ENCODE measurements at regions not wholly inside any gene's neighbourhood (a gene's known extent, or its start where the extent isn't known, plus 50 kb on each side); places are given as distances from the start of the nearest gene placed in this dataset.
"Not testable (repeated sequence)": the region's sequence is repeated elsewhere in the genome, so short reads cannot be mapped to it uniquely, and the experiment has no call there.

- not testable (repeated sequence) for H3K14ac ChIP-seq (ENCODE audit: low read length); H3K36me3 ChIP-seq (replicated peaks in 1 of 2; ENCODE audit: control insufficient read depth in 2 of 2, insufficient read depth in 2 of 2, low read length in 2 of 2); H4K8ac ChIP-seq (ENCODE audit: low read depth, low read length); H3K9me3 ChIP-seq (replicated peaks in 1 of 2; ENCODE audit: control insufficient read depth in 2 of 2, insufficient read depth in 1 of 2, low read depth in 1 of 2, low read length in 2 of 2); H3K4me3 ChIP-seq (ENCODE audit: low read length in 2 of 2); H3K4me2 ChIP-seq (ENCODE audit: insufficient read depth, low read length, poor library complexity, severe bottlenecking); H3K4ac ChIP-seq (ENCODE audit: low read length); H3K27ac ChIP-seq (replicated peaks; ENCODE audit: low read length); H2BK5ac ChIP-seq (ENCODE audit: low read length); H2AFZ ChIP-seq (ENCODE audit: low read length); H2BK12ac ChIP-seq (ENCODE audit: low read length); H2BK15ac ChIP-seq (ENCODE audit: low read length); DNase-seq (ENCODE audit: low spot score); H4K91ac ChIP-seq (ENCODE audit: low read depth, low read length, poor library complexity); H3K4me1 ChIP-seq (ENCODE audit: control insufficient read depth in 2 of 2, insufficient read depth in 1 of 2, low read depth in 1 of 2, low read length in 2 of 2); H3K9ac ChIP-seq (ENCODE audit: low read depth, low read length, poor library complexity); H3K27me3 ChIP-seq (ENCODE audit: control insufficient read depth in 3 of 3, insufficient read depth in 3 of 3, low read depth in 1 of 3, low read length in 3 of 3); H3K18ac ChIP-seq (ENCODE audit: low read length); H3K79me1 ChIP-seq (ENCODE audit: low read depth, low read length); H2AK5ac ChIP-seq (ENCODE audit: low read depth, low read length); H2BK120ac ChIP-seq (ENCODE audit: low read depth, low read length); H3K23ac ChIP-seq (ENCODE audit: low read depth, low read length, poor library complexity)
- no CpG with 5 or more reads among the region's 3 CpGs for WGBS, 2 donors (ENCODE audit: extremely low coverage in 2 of 2, insufficient read length in 2 of 2, insufficient replicate concordance in 1 of 2)
These were observed 418.9 kb upstream of the IMPG1 start for GRCh38 chr6:76491376-76491775.

- Histone ChIP-seq H3K36me3 (replicated peaks in 1 of 2; ENCODE audit: control insufficient read depth in 2 of 2, insufficient read depth in 2 of 2, low read length in 2 of 2) (no peaks in the 10 kb centered on the region), H3K4me1 (ENCODE audit: control insufficient read depth in 2 of 2, insufficient read depth in 1 of 2, low read depth in 1 of 2, low read length in 2 of 2) (no peaks in the 10 kb centered on the region), H2AFZ (ENCODE audit: low read length) (no peak overlapping the region), H3K14ac (ENCODE audit: low read length) (no peak overlapping the region), H3K4ac (ENCODE audit: low read length) (no peak overlapping the region), H3K23ac (ENCODE audit: low read depth, low read length, poor library complexity) (no peak overlapping the region), H3K9me3 (replicated peaks in 1 of 2; ENCODE audit: control insufficient read depth in 2 of 2, insufficient read depth in 1 of 2, low read depth in 1 of 2, low read length in 2 of 2) (no peaks in the 10 kb centered on the region), H3K4me2 (ENCODE audit: insufficient read depth, low read length, poor library complexity, severe bottlenecking) (no peak overlapping the region), H3K27me3 (ENCODE audit: control insufficient read depth in 3 of 3, insufficient read depth in 3 of 3, low read depth in 1 of 3, low read length in 3 of 3) (no peaks in the 10 kb centered on the region), H2BK15ac (ENCODE audit: low read length) (no peak overlapping the region), H3K9ac (ENCODE audit: low read depth, low read length, poor library complexity) (no peak overlapping the region), H3K27ac (replicated peaks; ENCODE audit: low read length) (no peak overlapping the region), H2BK120ac (ENCODE audit: low read depth, low read length) (no peak overlapping the region), H2AK5ac (ENCODE audit: low read depth, low read length) (no peak overlapping the region), H2BK5ac (ENCODE audit: low read length) (no peak overlapping the region), H4K91ac (ENCODE audit: low read depth, low read length, poor library complexity) (no peak overlapping the region), H2BK12ac (ENCODE audit: low read length) (no peak overlapping the region), H4K8ac (ENCODE audit: low read depth, low read length) (no peak overlapping the region), H3K79me1 (ENCODE audit: low read depth, low read length) (no peaks in the 10 kb centered on the region), H3K4me3 (ENCODE audit: low read length in 2 of 2) (no peak overlapping the region), H3K18ac (ENCODE audit: low read length) (no peak overlapping the region)
- DNase-seq (ENCODE audit: low spot score), result no peak
These were observed 418.0 kb upstream of the IMPG1 start for GRCh38 chr6:76490456-76490855.

- no peak overlapping the region for H3K14ac ChIP-seq (ENCODE audit: low read length)
- H2BK120ac ChIP-seq (ENCODE audit: low read depth, low read length), result no peak overlapping the region
- WGBS, 2 donors (ENCODE audit: extremely low coverage in 2 of 2, insufficient read length in 2 of 2, insufficient replicate concordance in 1 of 2), result no CpG with 5 or more reads among the region's 3 CpGs
- no peak overlapping the region for H2BK15ac ChIP-seq (ENCODE audit: low read length)
- H2AK5ac ChIP-seq (ENCODE audit: low read depth, low read length), result no peak overlapping the region
- no peak overlapping the region for H3K4me2 ChIP-seq (ENCODE audit: insufficient read depth, low read length, poor library complexity, severe bottlenecking)
- H4K91ac ChIP-seq (ENCODE audit: low read depth, low read length, poor library complexity), result no peak overlapping the region
- no peak overlapping the region for H3K18ac ChIP-seq (ENCODE audit: low read length)
- H3K4me1 ChIP-seq (ENCODE audit: control insufficient read depth in 2 of 2, insufficient read depth in 1 of 2, low read depth in 1 of 2, low read length in 2 of 2), result no peaks in the 10 kb centered on the region
- no peak overlapping the region for H3K9ac ChIP-seq (ENCODE audit: low read depth, low read length, poor library complexity)
- no peak overlapping the region for H2BK12ac ChIP-seq (ENCODE audit: low read length)
- no peak overlapping the region for H2AFZ ChIP-seq (ENCODE audit: low read length)
- no peak overlapping the region for H4K8ac ChIP-seq (ENCODE audit: low read depth, low read length)
- H3K27me3 ChIP-seq (ENCODE audit: control insufficient read depth in 3 of 3, insufficient read depth in 3 of 3, low read depth in 1 of 3, low read length in 3 of 3), result no peaks in the 10 kb centered on the region
- H3K27ac ChIP-seq (replicated peaks; ENCODE audit: low read length), result no peak overlapping the region
- no peak overlapping the region for H3K4me3 ChIP-seq (ENCODE audit: low read length in 2 of 2)
- no peak overlapping the region for H2BK5ac ChIP-seq (ENCODE audit: low read length)
- H3K79me1 ChIP-seq (ENCODE audit: low read depth, low read length), result no peaks in the 10 kb centered on the region
- DNase-seq (ENCODE audit: low spot score), result no peak
- no peak overlapping the region for H3K23ac ChIP-seq (ENCODE audit: low read depth, low read length, poor library complexity)
- H3K4ac ChIP-seq (ENCODE audit: low read length), result no peak overlapping the region
- H3K36me3 ChIP-seq (replicated peaks in 1 of 2; ENCODE audit: control insufficient read depth in 2 of 2, insufficient read depth in 2 of 2, low read length in 2 of 2), result no peaks in the 10 kb centered on the region
- peaks cover 0 to 6% of the 10 kb centered on the region in 2 donors for H3K9me3 ChIP-seq (replicated peaks in 1 of 2; ENCODE audit: control insufficient read depth in 2 of 2, insufficient read depth in 1 of 2, low read depth in 1 of 2, low read length in 2 of 2)
These were observed 408.6 kb upstream of the IMPG1 start for GRCh38 chr6:76481101-76481500.

- Histone ChIP-seq H3K9ac (ENCODE audit: low read depth, low read length, poor library complexity) (no peak overlapping the region), H2BK5ac (ENCODE audit: low read length) (no peak overlapping the region), H3K79me1 (ENCODE audit: low read depth, low read length) (no peaks in the 10 kb centered on the region), H3K27ac (replicated peaks; ENCODE audit: low read length) (no peak overlapping the region), H4K91ac (ENCODE audit: low read depth, low read length, poor library complexity) (no peak overlapping the region), H2AK5ac (ENCODE audit: low read depth, low read length) (no peak overlapping the region), H3K9me3 (replicated peaks in 1 of 2; ENCODE audit: control insufficient read depth in 2 of 2, insufficient read depth in 1 of 2, low read depth in 1 of 2, low read length in 2 of 2) (peaks cover 0 to 7% of the 10 kb centered on the region in 2 donors), H3K4me2 (ENCODE audit: insufficient read depth, low read length, poor library complexity, severe bottlenecking) (no peak overlapping the region), H3K27me3 (ENCODE audit: control insufficient read depth in 3 of 3, insufficient read depth in 3 of 3, low read depth in 1 of 3, low read length in 3 of 3) (no peaks in the 10 kb centered on the region), H3K36me3 (replicated peaks in 1 of 2; ENCODE audit: control insufficient read depth in 2 of 2, insufficient read depth in 2 of 2, low read length in 2 of 2) (no peaks in the 10 kb centered on the region), H3K18ac (ENCODE audit: low read length) (no peak overlapping the region), H4K8ac (ENCODE audit: low read depth, low read length) (no peak overlapping the region), H3K4me1 (ENCODE audit: control insufficient read depth in 2 of 2, insufficient read depth in 1 of 2, low read depth in 1 of 2, low read length in 2 of 2) (no peaks in the 10 kb centered on the region), H2BK15ac (ENCODE audit: low read length) (no peak overlapping the region), H2AFZ (ENCODE audit: low read length) (no peak overlapping the region), H3K4ac (ENCODE audit: low read length) (no peak overlapping the region), H3K23ac (ENCODE audit: low read depth, low read length, poor library complexity) (no peak overlapping the region), H3K14ac (ENCODE audit: low read length) (no peak overlapping the region), H2BK12ac (ENCODE audit: low read length) (no peak overlapping the region), H3K4me3 (ENCODE audit: low read length in 2 of 2) (no peak overlapping the region), H2BK120ac (ENCODE audit: low read depth, low read length) (no peak overlapping the region)
- no CpG with 5 or more reads among the region's 2 CpGs for WGBS, 2 donors (ENCODE audit: extremely low coverage in 2 of 2, insufficient read length in 2 of 2, insufficient replicate concordance in 1 of 2)
- DNase-seq (ENCODE audit: low spot score), result no peak
These were observed 400.4 kb upstream of the IMPG1 start for GRCh38 chr6:76472858-76473257.

All from neuronal stem cell (in vitro differentiated cells).